Germinal center (tissue), 1 donor: ENCODE measurements at regions not wholly inside any gene's neighbourhood (a gene's known extent, or its start where the extent isn't known, plus 50 kb on each side); places are given as distances from the start of the nearest gene placed in this dataset.

Experiments used
- DNase-seq: peaks from one replicate; pipeline ENCODE4 v3.0.0; 2012; ENCODE audit warnings: mixed read lengths, low spot score

GRCh38 chr2:120828829-120829632, 93.4 kb downstream of the GLI2 start:
- DNase-seq: no peak

GRCh38 chr2:120829633-120830025, 94.0 kb downstream of the GLI2 start:
- DNase-seq: no peak

- DNase-seq: no peak
Observed at GRCh38 chr2:120830096-120830830, 94.6 kb downstream of the GLI2 start.

GRCh38 chr2:120831086-120831485, 95.4 kb downstream of the GLI2 start:
- DNase-seq: no peak

GRCh38 chr2:120831891-120832290, 96.2 kb downstream of the GLI2 start:
- DNase-seq: no peak

- no peak for DNase-seq
Observed at GRCh38 chr2:120832296-120833070, 96.8 kb downstream of the GLI2 start.

GRCh38 chr2:120833127-120833675, 97.5 kb downstream of the GLI2 start:
- no peak for DNase-seq

- no peak for DNase-seq
Observed at GRCh38 chr2:120834206-120834605, 98.5 kb downstream of the GLI2 start.

GRCh38 chr2:120836281-120836680, 100.6 kb downstream of the GLI2 start:
- DNase-seq: no peak

GRCh38 chr2:120840795-120841487, 105.3 kb downstream of the GLI2 start:
- no peak for DNase-seq

- no peak for DNase-seq
Observed at GRCh38 chr2:120842456-120843439, 107.1 kb downstream of the GLI2 start.

GRCh38 chr2:120844070-120844738, 108.5 kb downstream of the GLI2 start:
- no peak for DNase-seq

- DNase-seq: no peak
Observed at GRCh38 chr2:120845277-120845676, 109.6 kb downstream of the GLI2 start.

GRCh38 chr2:120846406-120847095, 110.9 kb downstream of the GLI2 start:
- DNase-seq: no peak

- no peak for DNase-seq
Observed at GRCh38 chr2:120847700-120848321, 112.1 kb downstream of the GLI2 start.

- DNase-seq: no peak
Observed at GRCh38 chr2:120849278-120849677, 113.6 kb downstream of the GLI2 start.

GRCh38 chr2:120850551-120850950, 114.9 kb downstream of the GLI2 start:
- no peak for DNase-seq

- no peak for DNase-seq
Observed at GRCh38 chr2:120851116-120851773, 115.6 kb downstream of the GLI2 start.
